HCT116 (cell line): ENCODE measurements at regions not wholly inside any gene's neighbourhood (a gene's known extent, or its start where the extent isn't known, plus 50 kb on each side); places are given as distances from the start of the nearest gene placed in this dataset.

Experiments
- ATAC-seq: fragments of 200-7000 bp; cut with Tn5 transposase; 2 replicates; pipeline ENCODE4 v1.9.1; 2020; ENCODE audit warnings: mild to moderate bottlenecking, moderate library complexity
- BruUV-seq: library from RNA; stranded (reverse); fragments of 400-500 nt; replicated peaks from 2 replicates; lab custom pipeline; 2021; lab: Mats Ljungman, UMichigan
- CTCF ChIA-PET: fragments of 300-600 bp; sonication (Branson Sonifier 250); formaldehyde crosslinking; loops from one replicate; lab custom pipeline; 2021; ENCODE audit warnings: antibody characterized with exemption; lab: Charles Lee
- POLR2A ChIA-PET: fragments of 300-600, 350-600 bp; sonication (Branson Sonifier 250); formaldehyde crosslinking; loops from one replicate; lab custom pipeline; 2021; ENCODE audit warnings: antibody characterized with exemption; lab: Charles Lee
- RAD21 ChIA-PET, 2 experiments: fragments of 300-600 bp; sonication (Branson Sonifier 250); formaldehyde crosslinking; loops; one replicate each; lab custom pipeline; 2023; ENCODE audit warnings: low total read pairs in 2 of 2; ENCODE audit not compliant: uncharacterized antibody in 2 of 2, unreplicated experiment in 2 of 2, low non-redundant PET in 1 of 2; lab: Charles Lee
- DNase-seq: peaks from one replicate; pipeline ENCODE4 v3.0.0-alpha.2; 2010; ENCODE audit warnings: low read depth, low spot score
- H2AFZ ChIP-seq: fragments of 200-600 bp; shearing (Covaris generic), sonication (generic); 2 replicates; pipeline ENCODE4 v1.6.1; 2017; ENCODE audit warnings: low read depth, mixed run types, mixed read lengths, antibody characterized with exemption, low read length; ENCODE audit not compliant: poor library complexity, severe bottlenecking
- H3K27ac ChIP-seq: 2 replicates; pipeline ENCODE4 v1.5.1; 2012; ENCODE audit warnings: low read depth, low read length
- H3K27me3 ChIP-seq: fragments of 200-600 bp; sonication (generic); 2 replicates; pipeline ENCODE4 v1.6.1; 2016; ENCODE audit warnings: mixed run types, low read length, mixed read lengths; ENCODE audit not compliant: insufficient read depth
- H3K36me3 ChIP-seq, 2 experiments: fragments of 200-500 bp in 1 of 2; fragments of 200-600 bp in 1 of 2; sonication (Bioruptor generic) in 1 of 2; sonication (generic) in 1 of 2; 2 replicates each; pipeline versions ENCODE4 v1.5.1 to v1.6.1; 2014 to 2016; ENCODE audit warnings: low read length in 2 of 2, inconsistent platforms in 1 of 2, mixed read lengths in 1 of 2, mixed run types in 1 of 2; ENCODE audit not compliant: insufficient read depth in 2 of 2, control insufficient read depth in 1 of 2
- H3K4me1 ChIP-seq, 2 experiments: fragments of 200-600 bp in 1 of 2; sonication (generic) in 1 of 2; 2 replicates each; pipeline versions ENCODE4 v1.5.1 to v1.6.1; 2012 to 2017; ENCODE audit warnings: low read length in 2 of 2, inconsistent platforms in 1 of 2, mild to moderate bottlenecking in 1 of 2, mixed read lengths in 1 of 2, mixed run types in 1 of 2, moderate library complexity in 1 of 2; ENCODE audit not compliant: insufficient read depth in 2 of 2, control insufficient read depth in 1 of 2
- H3K4me2 ChIP-seq: fragments of 200-600 bp; sonication (generic); 2 replicates; pipeline ENCODE4 v1.6.1; 2017; ENCODE audit warnings: mixed run types, low read length, mixed read lengths
- H3K4me3 ChIP-seq, 2 experiments: fragments of 200-600 bp in 1 of 2; sonication (generic) in 1 of 2; replicated peaks in 1 of 2; 2 replicates each; pipeline ENCODE4 v1.5.1; 2011 to 2016; ENCODE audit warnings: low read length in 2 of 2, control low read depth in 1 of 2, low read depth in 1 of 2, mild to moderate bottlenecking in 1 of 2, mixed read lengths in 1 of 2, mixed run types in 1 of 2
- H3K79me2 ChIP-seq: fragments of 200-600 bp; sonication (generic); 2 replicates; pipeline ENCODE4 v1.6.1; 2017; ENCODE audit warnings: mild to moderate bottlenecking, mixed run types, low read length, moderate library complexity, mixed read lengths; ENCODE audit not compliant: insufficient read depth
- H3K9ac ChIP-seq: fragments of 200-600 bp; sonication (generic); 2 replicates; pipeline ENCODE4 v1.6.1; 2016; ENCODE audit warnings: low read length, mixed read lengths
- H3K9me2 ChIP-seq: fragments of 200-600 bp; sonication (generic), shearing (Covaris generic); 2 replicates; pipeline ENCODE4 v1.6.1; 2017; ENCODE audit warnings: mixed run types, mild to moderate bottlenecking, moderate library complexity; ENCODE audit not compliant: insufficient read depth
- H3K9me3 ChIP-seq, 2 experiments: fragments of 200-500 bp in 1 of 2; fragments of 200-600 bp in 1 of 2; sonication (Bioruptor generic) in 1 of 2; sonication (generic) in 1 of 2; 2 replicates each; pipeline ENCODE4 v1.6.1; 2014 to 2017; ENCODE audit warnings: low read length in 2 of 2, mixed read lengths in 2 of 2, inconsistent platforms in 1 of 2, low read depth in 1 of 2, mild to moderate bottlenecking in 1 of 2, mixed run types in 1 of 2, moderate library complexity in 1 of 2; ENCODE audit not compliant: control insufficient read depth in 1 of 2, insufficient read depth in 1 of 2
- H4K20me1 ChIP-seq: fragments of 200-600 bp; sonication (generic), shearing (Covaris generic); 2 replicates; pipeline ENCODE4 v1.6.1; 2017; ENCODE audit warnings: mixed run types, mild to moderate bottlenecking, moderate library complexity; ENCODE audit not compliant: insufficient read depth
- CBX3 ChIP-seq: IDR thresholded peaks from 2 replicates; pipeline ENCODE4 v1.6.1; 2012; ENCODE audit warnings: low read depth
- CEBPB ChIP-seq: IDR thresholded peaks from 2 replicates; pipeline ENCODE4 v1.6.1; 2012; ENCODE audit warnings: low read depth
- EZH2 ChIP-seq: fragments of 200-600 bp; sonication (generic); IDR thresholded peaks from 2 replicates; pipeline ENCODE4 v1.6.1; 2017; ENCODE audit warnings: antibody characterized with exemption, mixed run types
- EZH2phosphoT487 ChIP-seq: fragments of 200-600 bp; IDR thresholded peaks from 2 replicates; pipeline ENCODE4 v1.6.1; 2018; ENCODE audit warnings: antibody characterized with exemption, borderline replicate concordance
- FOSL1 ChIP-seq: IDR thresholded peaks from 2 replicates; pipeline ENCODE4 v1.6.1; 2012; ENCODE audit warnings: low read depth
- JUND ChIP-seq: IDR thresholded peaks from 2 replicates; pipeline ENCODE4 v1.6.1; 2012
- POLR2A ChIP-seq: IDR thresholded peaks from 2 replicates; pipeline ENCODE4 v1.7.0; 2011; ENCODE audit warnings: borderline replicate concordance; ENCODE audit not compliant: insufficient read depth, insufficient read length; ENCODE audit errors: extremely low read depth
- POLR2AphosphoS5 ChIP-seq: IDR thresholded peaks from 2 replicates; pipeline ENCODE4 v1.6.1; 2011; ENCODE audit warnings: mild to moderate bottlenecking, low read depth, low read length, moderate library complexity
- RAD21 ChIP-seq: IDR thresholded peaks from 2 replicates; pipeline ENCODE4 v1.6.1; 2012; ENCODE audit warnings: low read depth, mild to moderate bottlenecking
- SIN3A ChIP-seq: IDR thresholded peaks from 2 replicates; pipeline ENCODE4 v1.6.1; 2012; ENCODE audit warnings: low read depth
- SP1 ChIP-seq: IDR thresholded peaks from 2 replicates; pipeline ENCODE4 v1.6.1; 2012; ENCODE audit warnings: low read depth
- SRF ChIP-seq: IDR thresholded peaks from 2 replicates; pipeline ENCODE4 v1.6.1; 2012; ENCODE audit warnings: low read depth
- YY1 ChIP-seq: IDR thresholded peaks from 2 replicates; pipeline ENCODE4 v1.6.1; 2011; ENCODE audit warnings: low read length, low read depth, moderate library complexity, mild to moderate bottlenecking; ENCODE audit not compliant: insufficient replicate concordance; ENCODE audit errors: extremely low read depth
- ZNF274 ChIP-seq: fragments of 200-500 bp; sonication (Bioruptor generic); IDR thresholded peaks from 2 replicates; pipeline ENCODE4 v1.6.1; 2014; ENCODE audit warnings: mild to moderate bottlenecking, low read depth, low read length, inconsistent platforms
- intact Hi-C: fragments of 100-400 bp; cut with micrococcal nuclease; formaldehyde crosslinking; loops from 2 replicates; pipeline ENCODE4 v1.10.0; 2022
- TF ChIP-seq, protein P1 (sequence below): IDR thresholded peaks from 2 replicates; pipeline ENCODE4 v1.6.1; 2012
- TF ChIP-seq, protein P2 (sequence below), 3 experiments: fragments of 200-600 bp in 1 of 3; sonication (generic) in 1 of 3; IDR thresholded peaks in 2 of 3; conservative IDR thresholded peaks in 1 of 3; 2 replicates each; pipeline ENCODE4 v1.5.1; 2012 to 2017; ENCODE audit warnings: low read depth in 2 of 3, low read length in 2 of 3, antibody characterized with exemption in 1 of 3, borderline replicate concordance in 1 of 3, control low read depth in 1 of 3, mild to moderate bottlenecking in 1 of 3, mixed read lengths in 1 of 3, mixed run types in 1 of 3, moderate library complexity in 1 of 3; ENCODE audit not compliant: insufficient read depth in 1 of 3

DNA sequence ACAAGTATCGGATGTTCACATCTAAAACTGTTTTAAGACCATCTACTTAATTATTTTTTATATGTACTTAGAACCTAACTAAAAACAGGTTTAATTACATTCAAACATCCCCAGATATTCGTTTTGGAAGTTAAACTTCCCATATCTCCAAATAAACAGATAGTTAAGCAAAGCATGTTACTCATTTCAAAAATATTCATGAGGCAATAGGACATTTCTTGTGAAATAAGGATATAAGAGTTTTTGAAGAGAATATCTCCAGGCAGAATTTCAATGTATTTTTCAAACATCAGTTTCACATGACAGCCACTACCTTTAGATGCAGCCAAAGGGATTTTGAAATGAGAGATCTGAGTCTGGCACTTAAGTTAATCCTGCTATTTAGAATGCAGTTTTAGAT, 697.5 kb downstream of the SLITRK1 start:
- BruUV-seq: no TSS peak
- Histone ChIP-seq H3K4me2 (no peak overlapping the region), H4K20me1 (no peaks in the 10 kb centered on the region), H3K9me2 (no peaks in the 10 kb centered on the region), H3K9me3 (peaks cover 5 to 8% of the 10 kb centered on the region in 2 experiments; a peak in 2 of 4 replicates), H3K27ac (no peak overlapping the region), H3K4me3 (no peak overlapping the region), H2AFZ (no peak overlapping the region), H3K9ac (no peak overlapping the region), H3K4me1 (no peaks in the 10 kb centered on the region), H3K36me3 (no peaks in the 10 kb centered on the region), H3K27me3 (no peaks in the 10 kb centered on the region), H3K79me2 (no peaks in the 10 kb centered on the region)
- no peak for TF ChIP-seq CBX3
- TF ChIP-seq SIN3A: no peak
- no peak for TF ChIP-seq RAD21
- no peak for TF ChIP-seq SP1
- no peak for TF ChIP-seq POLR2AphosphoS5
- no peak for TF ChIP-seq EZH2phosphoT487
- TF ChIP-seq ZNF274: no peak
- ChIA-PET CTCF (no interaction called here), RAD21 (no interaction called here), POLR2A (no interaction called here)
- no peak for DNase-seq
- no peak for ATAC-seq
- intact Hi-C loops: no loop called here

DNA sequence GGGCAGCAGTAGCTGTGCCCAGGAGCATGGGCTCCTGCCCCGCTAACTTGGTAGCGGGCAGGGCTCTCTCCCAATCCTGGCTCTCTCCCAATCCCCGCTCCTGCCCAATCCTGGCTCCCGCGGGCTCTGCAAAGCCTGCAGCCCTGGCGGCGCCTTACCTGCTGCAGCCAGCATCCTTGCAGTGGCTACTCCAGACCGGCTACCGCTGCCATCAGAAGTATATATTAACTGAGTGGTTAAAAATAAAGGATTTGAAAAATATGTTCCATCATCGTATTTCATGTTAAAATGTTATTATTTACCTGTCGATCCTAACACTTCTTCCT, 698.2 kb downstream of the SLITRK1 start:
- no peak for DNase-seq
- no peaks in the 10 kb centered on the region for H3K27me3 ChIP-seq
- no peak overlapping the region for H3K9ac ChIP-seq
- no peak overlapping the region for H3K4me3 ChIP-seq
- H3K9me2 ChIP-seq: no peaks in the 10 kb centered on the region
- H3K27ac ChIP-seq: no peak overlapping the region
- ChIA-PET POLR2A (no interaction called here), RAD21 (no interaction called here), CTCF (no interaction called here)
- no peak overlapping the region for H3K4me2 ChIP-seq
- H3K4me1 ChIP-seq: no peaks in the 10 kb centered on the region
- intact Hi-C loops: no loop called here
- peaks cover 5 to 8% of the 10 kb centered on the region in 2 experiments; a peak in 2 of 4 replicates for H3K9me3 ChIP-seq
- no peaks in the 10 kb centered on the region for H4K20me1 ChIP-seq
- H2AFZ ChIP-seq: no peak overlapping the region
- TF ChIP-seq CEBPB (no peak), SIN3A (no peak), POLR2A (no peak), JUND (no peak), SP1 (no peak), RAD21 (no peak), EZH2phosphoT487 (no peak), SRF (no peak), EZH2 (no peak), YY1 (no peak), CBX3 (no peak), FOSL1 (no peak)
- TF ChIP-seq, protein P1, sequence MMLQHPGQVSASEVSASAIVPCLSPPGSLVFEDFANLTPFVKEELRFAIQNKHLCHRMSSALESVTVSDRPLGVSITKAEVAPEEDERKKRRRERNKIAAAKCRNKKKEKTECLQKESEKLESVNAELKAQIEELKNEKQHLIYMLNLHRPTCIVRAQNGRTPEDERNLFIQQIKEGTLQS: no peak
- TF ChIP-seq, protein P2, sequence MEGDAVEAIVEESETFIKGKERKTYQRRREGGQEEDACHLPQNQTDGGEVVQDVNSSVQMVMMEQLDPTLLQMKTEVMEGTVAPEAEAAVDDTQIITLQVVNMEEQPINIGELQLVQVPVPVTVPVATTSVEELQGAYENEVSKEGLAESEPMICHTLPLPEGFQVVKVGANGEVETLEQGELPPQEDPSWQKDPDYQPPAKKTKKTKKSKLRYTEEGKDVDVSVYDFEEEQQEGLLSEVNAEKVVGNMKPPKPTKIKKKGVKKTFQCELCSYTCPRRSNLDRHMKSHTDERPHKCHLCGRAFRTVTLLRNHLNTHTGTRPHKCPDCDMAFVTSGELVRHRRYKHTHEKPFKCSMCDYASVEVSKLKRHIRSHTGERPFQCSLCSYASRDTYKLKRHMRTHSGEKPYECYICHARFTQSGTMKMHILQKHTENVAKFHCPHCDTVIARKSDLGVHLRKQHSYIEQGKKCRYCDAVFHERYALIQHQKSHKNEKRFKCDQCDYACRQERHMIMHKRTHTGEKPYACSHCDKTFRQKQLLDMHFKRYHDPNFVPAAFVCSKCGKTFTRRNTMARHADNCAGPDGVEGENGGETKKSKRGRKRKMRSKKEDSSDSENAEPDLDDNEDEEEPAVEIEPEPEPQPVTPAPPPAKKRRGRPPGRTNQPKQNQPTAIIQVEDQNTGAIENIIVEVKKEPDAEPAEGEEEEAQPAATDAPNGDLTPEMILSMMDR (IDR thresholded peaks at IDR 0.05 in 2 of 3, conservative IDR thresholded peaks at IDR 0.05 in 1 of 3; ENCODE audit: borderline replicate concordance in 1 of 3, insufficient read depth in 1 of 3, low read depth in 2 of 3, low read length in 2 of 3): no peak
- no peak for ATAC-seq
- no peaks in the 10 kb centered on the region for H3K36me3 ChIP-seq
- no TSS peak for BruUV-seq
- no peaks in the 10 kb centered on the region for H3K79me2 ChIP-seq
